Mesenchymal stem cell (in vitro differentiated cells and primary cell): ENCODE measurements at regions not wholly inside any gene's neighbourhood (a gene's known extent, or its start where the extent isn't known, plus 50 kb on each side); places are given as distances from the start of the nearest gene placed in this dataset.
A peak's percentile ranks its signal among the peaks of the same experiment; 100 is the strongest.

Experiments
- DNase-seq: peaks from one replicate; pipeline ENCODE4 v3.0.0-alpha.2; 2013
- H2AFZ ChIP-seq: one replicate; pipeline ENCODE4 v1.6.1; 2013; ENCODE audit warnings: low read depth, mild to moderate bottlenecking, control low read depth, inconsistent platforms, low read length, moderate library complexity
- H2AK5ac ChIP-seq: 2 replicates; pipeline ENCODE4 v1.6.1; 2013; ENCODE audit warnings: low read length, moderate library complexity, mild to moderate bottlenecking, inconsistent platforms; ENCODE audit not compliant: severe bottlenecking
- H2BK120ac ChIP-seq: one replicate; pipeline ENCODE4 v1.6.1; 2013; ENCODE audit warnings: low read depth, mild to moderate bottlenecking, inconsistent platforms, low read length, moderate library complexity
- H2BK12ac ChIP-seq, 2 experiments: one replicate each; pipeline ENCODE4 v1.6.1; 2013; ENCODE audit warnings: inconsistent platforms in 2 of 2, low read length in 2 of 2, mild to moderate bottlenecking in 2 of 2, moderate library complexity in 2 of 2, control low read depth in 1 of 2
- H2BK15ac ChIP-seq: one replicate; pipeline ENCODE4 v1.6.1; 2013; ENCODE audit warnings: mild to moderate bottlenecking, low read depth, inconsistent platforms; ENCODE audit not compliant: poor library complexity, severe bottlenecking
- H2BK5ac ChIP-seq: 2 replicates; pipeline ENCODE4 v1.6.1; 2013; ENCODE audit warnings: low read depth, mild to moderate bottlenecking, low read length, control low read depth, inconsistent platforms; ENCODE audit not compliant: poor library complexity, severe bottlenecking
- H3K14ac ChIP-seq, 2 experiments: one replicate each; pipeline ENCODE4 v1.6.1; 2013; ENCODE audit warnings: inconsistent platforms in 2 of 2, low read length in 2 of 2, control low read depth in 1 of 2, mild to moderate bottlenecking in 1 of 2, moderate library complexity in 1 of 2
- H3K18ac ChIP-seq, 2 experiments: one replicate each; pipeline ENCODE4 v1.6.1; 2013; ENCODE audit warnings: inconsistent platforms in 2 of 2, low read length in 2 of 2, control low read depth in 1 of 2, low read depth in 1 of 2, mild to moderate bottlenecking in 1 of 2
- H3K23ac ChIP-seq, 2 experiments: one replicate each; pipeline ENCODE4 v1.6.1; 2013; ENCODE audit warnings: inconsistent platforms in 2 of 2, low read length in 2 of 2, mild to moderate bottlenecking in 2 of 2, moderate library complexity in 2 of 2, control low read depth in 1 of 2
- H3K27ac ChIP-seq: 2 replicates; pipeline ENCODE4 v1.5.1; 2013; ENCODE audit warnings: mild to moderate bottlenecking, moderate library complexity, low read length, control low read depth, inconsistent platforms; ENCODE audit not compliant: poor library complexity, severe bottlenecking
- H3K27me3 ChIP-seq, 2 experiments: 2 replicates each; pipeline versions ENCODE4 v1.6.1 to v1.7.0; 2013; ENCODE audit warnings: low read length in 2 of 2, mild to moderate bottlenecking in 2 of 2, moderate library complexity in 2 of 2, control low read depth in 1 of 2, inconsistent platforms in 1 of 2; ENCODE audit not compliant: control insufficient read depth in 1 of 2, insufficient read depth in 1 of 2
- H3K36me3 ChIP-seq, 2 experiments: 2 replicates each; pipeline versions ENCODE4 v1.6.1 to v1.7.0; 2013; ENCODE audit warnings: low read length in 2 of 2, control low read depth in 1 of 2, inconsistent platforms in 1 of 2, low read depth in 1 of 2, mild to moderate bottlenecking in 1 of 2; ENCODE audit not compliant: insufficient read depth in 2 of 2, control insufficient read depth in 1 of 2
- H3K4ac ChIP-seq, 2 experiments: one replicate each; pipeline ENCODE4 v1.6.1; 2013; ENCODE audit warnings: inconsistent platforms in 2 of 2, low read length in 2 of 2, mild to moderate bottlenecking in 2 of 2, moderate library complexity in 2 of 2, control low read depth in 1 of 2, low read depth in 1 of 2
- H3K4me1 ChIP-seq: 2 replicates; pipeline ENCODE4 v1.6.1; 2013; ENCODE audit warnings: low read depth, low read length, control low read depth; ENCODE audit not compliant: control insufficient read depth, insufficient read depth
- H3K4me2 ChIP-seq: 2 replicates; pipeline ENCODE4 v1.6.1; 2013; ENCODE audit warnings: low read length, mild to moderate bottlenecking, inconsistent platforms; ENCODE audit not compliant: poor library complexity, severe bottlenecking
- H3K4me3 ChIP-seq, 2 experiments: 2 replicates each; pipeline versions ENCODE4 v1.5.1 to v1.7.0; 2013; ENCODE audit warnings: low read length in 2 of 2, mild to moderate bottlenecking in 2 of 2, control low read depth in 1 of 2, low read depth in 1 of 2; ENCODE audit not compliant: insufficient read depth in 1 of 2
- H3K79me1 ChIP-seq: replicated peaks from 2 replicates; pipeline ENCODE4 v1.6.1; 2013; ENCODE audit warnings: mild to moderate bottlenecking, control low read depth, low read length, inconsistent platforms; ENCODE audit not compliant: poor library complexity, severe bottlenecking
- H3K9ac ChIP-seq: 2 replicates; pipeline ENCODE4 v1.7.0; 2013; ENCODE audit warnings: mild to moderate bottlenecking, low read length, moderate library complexity
- H3K9me3 ChIP-seq: 2 replicates; pipeline ENCODE4 v1.7.0; 2013; ENCODE audit warnings: mild to moderate bottlenecking, low read length; ENCODE audit not compliant: control insufficient read depth
- H4K8ac ChIP-seq: one replicate; pipeline ENCODE4 v1.6.1; 2013; ENCODE audit warnings: inconsistent platforms, mild to moderate bottlenecking, low read length, moderate library complexity
- H4K91ac ChIP-seq: one replicate; pipeline ENCODE4 v1.6.1; 2013; ENCODE audit warnings: mild to moderate bottlenecking, low read length, inconsistent platforms
- WGBS: methylation state at CpG from one replicate; pipeline ENCODE4 v1.1.7; 2013; ENCODE audit warnings: mixed read lengths; 5-methylcytosine and 5-hydroxymethylcytosine counted together

DNA sequence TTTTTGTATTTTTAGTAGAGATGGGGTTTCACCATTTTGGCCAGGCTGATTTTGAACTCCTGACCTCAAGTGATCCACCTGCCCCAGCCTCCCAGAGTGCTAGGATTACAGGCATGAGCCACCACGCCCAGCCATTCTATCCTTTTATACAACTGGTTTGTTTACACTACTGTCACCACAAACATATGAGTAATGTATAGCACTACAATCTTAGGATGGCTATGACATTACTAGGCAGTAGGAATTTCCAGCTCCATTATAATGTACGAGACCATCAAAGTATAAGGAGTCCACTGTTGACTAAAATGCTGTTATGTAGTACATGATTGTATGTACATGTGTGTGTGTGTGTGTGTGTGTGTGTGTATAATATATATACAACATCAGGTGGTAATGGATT lies 1126.1 kb upstream of the LRRN3 start:
- no peaks in the 10 kb centered on the region for H3K36me3 ChIP-seq
- no peak overlapping the region for H2BK5ac ChIP-seq
- H3K79me1 ChIP-seq = no peaks in the 10 kb centered on the region
- H2AK5ac ChIP-seq = no peak overlapping the region
- H3K14ac ChIP-seq = no peak overlapping the region
- no peak overlapping the region for H4K91ac ChIP-seq
- no peak overlapping the region for H4K8ac ChIP-seq
- no peak overlapping the region for H3K4ac ChIP-seq
- H3K27ac ChIP-seq = no peak overlapping the region
- peaks cover 17% of the 10 kb centered on the region for H3K9me3 ChIP-seq
- H3K23ac ChIP-seq = no peak overlapping the region
- H3K18ac ChIP-seq = no peak overlapping the region
- H2AFZ ChIP-seq = no peak overlapping the region
- DNase-seq = no peak
- no peak overlapping the region for H3K9ac ChIP-seq
- 33% methylated on average over 1 of the region's 2 CpGs for WGBS
- H3K4me3 ChIP-seq = no peak overlapping the region
- no peak overlapping the region for H2BK12ac ChIP-seq
- H3K4me2 ChIP-seq = no peak overlapping the region
- no peaks in the 10 kb centered on the region for H3K4me1 ChIP-seq
- H2BK120ac ChIP-seq = no peak overlapping the region
- H3K27me3 ChIP-seq = no peaks in the 10 kb centered on the region
- no peak overlapping the region for H2BK15ac ChIP-seq

DNA sequence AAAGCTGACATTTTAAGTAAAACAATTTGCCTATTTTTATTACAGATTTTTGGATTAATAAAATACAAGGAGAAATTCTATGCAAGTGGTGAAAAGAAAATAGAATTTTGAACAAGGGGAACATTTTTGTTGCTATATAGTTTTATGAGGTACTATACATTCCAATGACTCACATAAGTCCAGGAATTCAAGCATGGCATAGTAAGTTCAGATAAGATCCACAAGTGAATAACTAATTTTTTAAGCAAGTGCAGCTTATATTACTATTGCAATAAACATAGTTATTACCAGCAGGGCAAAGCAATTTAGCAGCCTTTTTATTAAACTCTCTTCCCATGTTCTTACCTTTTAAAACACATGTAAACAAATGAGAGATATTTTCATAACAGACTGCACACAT lies 1123.5 kb upstream of the LRRN3 start:
- Histone ChIP-seq H3K18ac (no peak overlapping the region), H2BK5ac (no peak overlapping the region), H3K9me3 (peaks cover 13% of the 10 kb centered on the region), H3K4me2 (no peak overlapping the region), H4K8ac (no peak overlapping the region), H4K91ac (no peak overlapping the region), H2BK12ac (no peak overlapping the region), H2AK5ac (no peak overlapping the region), H3K79me1 (no peaks in the 10 kb centered on the region), H2BK15ac (no peak overlapping the region), H3K23ac (no peak overlapping the region), H3K14ac (no peak overlapping the region), H3K9ac (no peak overlapping the region), H3K36me3 (no peaks in the 10 kb centered on the region), H3K4me1 (no peaks in the 10 kb centered on the region), H2AFZ (no peak overlapping the region), H2BK120ac (no peak overlapping the region), H3K27me3 (no peaks in the 10 kb centered on the region), H3K27ac (no peak overlapping the region), H3K4me3 (no peak overlapping the region), H3K4ac (no peak overlapping the region)
- DNase-seq = no peak

DNA sequence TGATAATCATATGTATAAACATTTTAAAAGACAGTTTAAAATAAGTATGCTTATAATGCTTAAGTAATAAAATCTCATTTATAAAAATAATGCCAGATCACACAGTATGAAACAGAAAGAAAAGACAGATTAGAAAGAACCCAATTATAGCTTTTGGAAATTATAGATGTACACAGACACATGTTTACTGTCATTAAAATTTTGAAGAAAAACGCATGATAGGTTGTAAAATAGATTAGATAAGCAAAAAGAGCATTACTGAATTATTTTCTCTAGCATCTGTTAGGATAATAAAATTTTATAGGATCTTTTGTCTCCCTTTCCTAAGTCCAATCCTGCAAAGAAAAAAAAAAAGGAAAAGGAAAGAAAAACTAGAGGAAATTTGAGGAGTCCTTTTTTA lies 1107.3 kb upstream of the LRRN3 start:
- Histone ChIP-seq H3K4me2 (no peak overlapping the region), H3K4me1 (no peaks in the 10 kb centered on the region), H3K79me1 (no peaks in the 10 kb centered on the region), H3K9me3 (peaks cover 4% of the 10 kb centered on the region), H2BK15ac (no peak overlapping the region), H3K23ac (no peak overlapping the region), H2BK5ac (peak overlapping the region; percentile 57), H2BK120ac (no peak overlapping the region), H3K36me3 (no peaks in the 10 kb centered on the region), H3K14ac (no peak overlapping the region), H2AFZ (no peak overlapping the region), H3K4ac (no peak overlapping the region), H3K18ac (no peak overlapping the region), H4K91ac (no peak overlapping the region), H2AK5ac (no peak overlapping the region), H2BK12ac (no peak overlapping the region), H3K27me3 (no peaks in the 10 kb centered on the region), H4K8ac (no peak overlapping the region), H3K4me3 (no peak overlapping the region), H3K27ac (no peak overlapping the region), H3K9ac (no peak overlapping the region)
- WGBS = no CpG with 5 or more reads among the region's 1 CpG
- DNase-seq = no peak

DNA sequence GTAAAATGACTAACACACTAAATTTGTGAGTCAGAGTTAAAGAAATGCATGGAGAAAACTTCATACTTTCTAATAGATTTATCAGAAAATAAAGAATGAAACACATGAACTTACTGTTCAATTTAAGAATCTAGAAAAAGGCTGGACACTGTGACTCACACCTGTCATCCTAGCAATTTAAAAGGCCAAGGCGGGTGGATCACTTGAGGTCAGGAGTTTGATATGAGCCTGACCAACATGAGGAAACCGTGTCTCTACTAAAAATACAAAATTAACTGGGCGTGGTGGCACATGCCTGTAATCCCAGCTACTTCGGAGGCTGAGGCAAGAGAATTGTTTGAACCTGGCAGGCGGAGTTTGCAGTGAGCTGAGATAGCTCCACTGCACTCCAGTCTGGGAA lies 1106.2 kb upstream of the LRRN3 start:
- no peak overlapping the region for H3K18ac ChIP-seq
- no peak overlapping the region for H3K23ac ChIP-seq
- H2BK120ac ChIP-seq = no peak overlapping the region
- no peak overlapping the region for H4K91ac ChIP-seq
- no peak overlapping the region for H2BK12ac ChIP-seq
- no peak for DNase-seq
- peak overlapping the region; percentile 57 for H2BK5ac ChIP-seq
- WGBS = 72% methylated on average over 4 of the region's 5 CpGs
- H3K9me3 ChIP-seq = peaks cover 4% of the 10 kb centered on the region
- no peak overlapping the region for H4K8ac ChIP-seq
- H3K4ac ChIP-seq = no peak overlapping the region
- no peak overlapping the region for H3K9ac ChIP-seq
- no peaks in the 10 kb centered on the region for H3K79me1 ChIP-seq
- H3K4me2 ChIP-seq = no peak overlapping the region
- no peak overlapping the region for H2AFZ ChIP-seq
- H3K27me3 ChIP-seq = no peaks in the 10 kb centered on the region
- H3K4me3 ChIP-seq = no peak overlapping the region
- H2AK5ac ChIP-seq = no peak overlapping the region
- no peak overlapping the region for H3K27ac ChIP-seq
- H3K14ac ChIP-seq = no peak overlapping the region
- H2BK15ac ChIP-seq = no peak overlapping the region
- H3K36me3 ChIP-seq = no peaks in the 10 kb centered on the region
- no peaks in the 10 kb centered on the region for H3K4me1 ChIP-seq
